Stimulated activated naive B cell treated with anti-CD40 and anti-IgM and Interleukin-4, amounts not matched to agents 10 μg/mL and 1 μg/mL and 100 μg/mL, for 72 hours (primary cell): ENCODE measurements at regions not wholly inside any gene's neighbourhood (a gene's known extent, or its start where the extent isn't known, plus 50 kb on each side); places are given as distances from the start of the nearest gene placed in this dataset.

Experiments
- ATAC-seq, 2 donors: fragments of 150-1000 bp; cut with Tn5 transposase; replicated peaks; 2 replicates each; pipeline ENCODE4 v1.10.0; 2021; ENCODE audit warnings: moderate library complexity in 1 of 2
- DNase-seq: peaks from one replicate; pipeline ENCODE4 v3.0.0; 2021
- H3K27ac Mint-ChIP-seq: one replicate; pipeline ENCODE4 v1.8.0; 2022; ENCODE audit warnings: mild to moderate bottlenecking, mixed read lengths
- H3K27me3 Mint-ChIP-seq, 2 donors: one replicate each; pipeline ENCODE4 v1.8.0; 2022; ENCODE audit warnings: mixed read lengths in 2 of 2
- H3K36me3 Mint-ChIP-seq, 2 donors: one replicate each; pipeline ENCODE4 v1.8.0; 2022; ENCODE audit warnings: mixed read lengths in 2 of 2, mild to moderate bottlenecking in 1 of 2
- H3K4me1 Mint-ChIP-seq, 2 donors: one replicate each; pipeline ENCODE4 v1.8.0; 2022; ENCODE audit warnings: mixed read lengths in 2 of 2, mild to moderate bottlenecking in 1 of 2
- H3K4me3 Mint-ChIP-seq, 2 donors: one replicate each; pipeline ENCODE4 v1.8.0; 2022; ENCODE audit warnings: mild to moderate bottlenecking in 2 of 2, mixed read lengths in 2 of 2, moderate library complexity in 1 of 2
- H3K9me3 Mint-ChIP-seq, 2 donors: one replicate each; pipeline ENCODE4 v1.8.0; 2022; ENCODE audit warnings: mixed read lengths in 2 of 2, mild to moderate bottlenecking in 1 of 2

DNA sequence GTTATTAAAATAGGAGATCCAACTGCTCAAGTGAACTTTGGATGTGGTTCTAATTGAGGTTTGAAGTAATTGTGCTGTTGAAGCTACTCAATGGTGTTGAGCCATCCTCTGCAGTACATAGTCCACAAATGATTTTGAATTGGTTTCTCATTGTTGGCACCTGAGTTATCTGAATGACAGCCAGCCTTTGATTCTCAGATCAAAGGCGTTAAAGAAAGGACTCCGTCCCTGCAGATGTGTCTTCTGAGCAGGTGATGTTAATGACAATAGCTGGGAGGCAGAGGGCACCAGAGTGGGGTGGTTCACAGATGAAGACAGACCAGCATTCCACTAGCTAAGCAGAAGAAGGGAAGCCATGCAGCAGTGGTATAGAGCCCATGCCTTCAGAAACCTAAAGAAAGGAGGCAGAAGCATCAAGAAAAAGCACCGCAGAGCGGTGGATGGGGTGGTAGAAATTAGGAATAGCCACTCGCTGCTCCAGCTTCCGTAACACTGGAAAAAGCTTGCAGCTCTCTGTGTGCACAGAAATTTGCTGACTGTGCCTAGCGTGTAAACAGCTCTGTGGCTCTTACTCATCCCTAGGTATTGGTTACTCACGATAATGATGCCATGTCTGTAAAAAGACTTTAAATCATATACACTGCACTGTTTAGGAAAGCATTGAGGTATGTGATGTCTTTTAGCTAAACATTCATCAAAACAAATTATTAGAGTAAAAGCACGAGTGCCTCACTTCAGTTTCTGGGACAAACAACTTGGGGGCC lies 79.2 kb upstream of the CLCN4 start:
- no peak overlapping the region for H3K4me3 Mint-ChIP-seq
- H3K27me3 Mint-ChIP-seq = no peaks in the 10 kb centered on the region
- DNase-seq = no peak
- no peak for ATAC-seq
- H3K4me1 Mint-ChIP-seq = peaks cover 3 to 19% of the 10 kb centered on the region in 2 donors
- no peaks in the 10 kb centered on the region for H3K9me3 Mint-ChIP-seq
- peak overlapping the region; percentile 65 for H3K27ac Mint-ChIP-seq
- peaks cover 13 to 16% of the 10 kb centered on the region in 2 donors for H3K36me3 Mint-ChIP-seq

DNA sequence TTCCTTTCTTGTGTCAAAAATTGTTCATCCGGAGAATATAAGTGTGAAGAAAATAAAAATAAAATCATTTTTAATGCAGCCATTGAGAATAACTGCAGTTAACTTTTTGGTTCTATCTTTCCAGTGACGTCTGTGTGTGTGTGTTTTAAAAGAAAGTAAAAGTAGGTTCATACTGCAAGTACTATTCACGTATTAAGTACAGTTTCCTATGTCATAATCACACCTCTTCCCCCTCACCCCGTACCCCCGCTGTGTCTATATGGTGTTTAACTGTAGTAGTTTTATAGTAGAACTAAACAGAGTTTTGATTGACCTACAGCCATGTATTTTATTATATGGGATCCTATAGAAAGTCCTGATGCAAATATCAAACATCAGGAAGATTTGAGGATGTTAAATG lies 78.5 kb upstream of the CLCN4 start:
- H3K27me3 Mint-ChIP-seq = no peaks in the 10 kb centered on the region
- H3K9me3 Mint-ChIP-seq = no peaks in the 10 kb centered on the region
- no peak overlapping the region for H3K4me3 Mint-ChIP-seq
- DNase-seq (no peak), ATAC-seq (no peak)
- H3K36me3 Mint-ChIP-seq = peaks cover 13 to 14% of the 10 kb centered on the region in 2 donors
- H3K4me1 Mint-ChIP-seq = peaks cover 9 to 26% of the 10 kb centered on the region in 2 donors
- no peak overlapping the region for H3K27ac Mint-ChIP-seq

DNA sequence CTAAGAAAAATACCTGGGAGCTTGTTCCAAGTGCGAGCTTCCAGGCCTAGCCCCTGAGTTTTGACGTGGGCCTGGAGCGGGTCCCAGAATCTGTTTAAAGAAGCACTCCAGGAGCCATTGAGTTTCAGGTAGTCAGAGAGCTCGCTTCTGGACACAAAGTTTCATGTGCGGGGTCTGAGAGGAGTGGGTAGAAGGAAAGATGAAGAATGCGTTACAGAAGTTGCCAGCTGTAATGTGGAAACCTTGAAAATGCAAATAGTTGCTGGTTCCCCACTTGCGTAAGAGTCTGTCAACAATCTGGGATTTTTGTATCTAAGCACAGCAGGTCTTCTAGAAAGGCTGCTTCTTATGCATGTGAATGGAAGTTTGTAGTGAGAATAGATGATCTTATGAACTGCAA lies 77.5 kb upstream of the CLCN4 start:
- Mint-ChIP-seq H3K4me3 (no peak overlapping the region), H3K9me3 (no peaks in the 10 kb centered on the region), H3K4me1 (peaks cover 13 to 25% of the 10 kb centered on the region in 2 donors), H3K27me3 (peaks cover 0 to 2% of the 10 kb centered on the region in 2 donors), H3K27ac (no peak overlapping the region), H3K36me3 (peaks cover 13 to 17% of the 10 kb centered on the region in 2 donors)
- no peak for ATAC-seq
- no peak for DNase-seq

DNA sequence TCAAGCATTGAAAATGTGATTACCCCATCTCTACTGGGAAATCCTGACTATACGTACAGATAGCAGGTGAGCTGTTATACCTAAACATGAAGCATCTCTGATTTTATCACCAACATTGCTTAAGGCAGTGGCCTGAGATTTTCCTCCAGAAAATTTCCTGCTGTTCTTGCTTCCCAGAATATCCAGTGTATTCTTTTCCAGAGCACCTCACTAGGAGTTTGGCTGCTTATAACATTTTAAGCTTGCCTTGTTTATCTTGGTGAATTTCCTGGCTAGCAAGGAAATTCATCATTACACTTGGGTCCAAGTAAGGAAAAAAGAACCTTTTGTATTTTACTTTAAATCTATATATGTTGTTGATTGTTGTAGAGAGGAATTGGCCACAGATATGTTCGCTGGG lies 73.0 kb upstream of the CLCN4 start:
- peaks cover 22 to 35% of the 10 kb centered on the region in 2 donors for H3K4me1 Mint-ChIP-seq
- H3K36me3 Mint-ChIP-seq = peaks cover 26 to 41% of the 10 kb centered on the region in 2 donors
- DNase-seq = no peak

DNA sequence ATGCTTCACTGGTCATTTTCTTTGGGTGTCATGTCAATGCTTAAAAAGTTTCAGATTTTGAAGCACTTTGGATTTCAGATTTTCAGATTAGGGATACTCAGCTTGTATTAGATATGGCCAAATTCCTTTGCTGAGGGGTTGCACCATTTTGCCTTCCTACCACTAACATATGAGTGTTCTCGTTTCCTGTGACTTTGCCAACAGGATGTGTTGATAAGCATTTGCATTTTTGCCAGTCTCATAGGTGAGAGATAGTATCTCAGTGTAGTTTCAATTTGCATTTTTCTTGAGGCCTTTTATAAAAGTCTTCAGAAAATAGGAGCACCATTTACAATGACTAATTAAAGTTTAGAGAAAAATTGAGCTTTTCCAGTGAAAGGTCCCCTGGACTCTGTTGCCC lies 71.6 kb upstream of the CLCN4 start:
- Mint-ChIP-seq H3K36me3 (peaks cover 24 to 47% of the 10 kb centered on the region in 2 donors), H3K27me3 (peaks cover 0 to 13% of the 10 kb centered on the region in 2 donors), H3K27ac (no peak overlapping the region), H3K4me1 (peaks cover 27 to 45% of the 10 kb centered on the region in 2 donors), H3K9me3 (no peaks in the 10 kb centered on the region), H3K4me3 (no peak overlapping the region)
- ATAC-seq (no peak), DNase-seq (no peak)

More for the DNA sequence above, 73.0 kb upstream of the CLCN4 start:
- Mint-ChIP-seq H3K9me3 (no peaks in the 10 kb centered on the region), H3K27me3 (peaks cover 0 to 13% of the 10 kb centered on the region in 2 donors), H3K4me3 (no peak overlapping the region), H3K27ac (no peak overlapping the region)
- no peak for ATAC-seq

DNA sequence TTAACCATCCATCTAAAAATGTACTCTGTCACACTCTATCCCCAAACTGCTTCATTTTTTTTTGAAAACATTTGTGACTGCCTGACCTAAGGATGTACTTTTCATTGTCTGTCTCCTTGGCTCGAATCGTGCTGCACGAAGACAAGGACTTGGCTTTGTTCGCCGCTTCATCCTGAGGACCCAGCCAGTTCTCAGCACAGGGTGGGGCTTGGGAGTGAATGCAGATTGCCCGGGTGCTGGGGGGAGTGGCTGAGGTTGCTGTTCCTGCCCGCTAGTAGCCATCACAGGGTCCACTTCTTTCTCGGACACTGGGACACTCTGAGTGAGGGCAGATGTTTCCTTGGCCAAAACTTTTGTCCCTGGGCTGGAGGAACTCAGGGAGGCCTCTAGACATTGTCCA lies 70.1 kb upstream of the CLCN4 start:
- ATAC-seq (no peak), DNase-seq (no peak)
- Mint-ChIP-seq H3K4me3 (no peak overlapping the region), H3K9me3 (no peaks in the 10 kb centered on the region), H3K27ac (peak overlapping the region; percentile 2), H3K27me3 (peaks cover 0 to 13% of the 10 kb centered on the region in 2 donors), H3K36me3 (peaks cover 22 to 47% of the 10 kb centered on the region in 2 donors), H3K4me1 (peaks cover 27 to 49% of the 10 kb centered on the region in 2 donors)

DNA sequence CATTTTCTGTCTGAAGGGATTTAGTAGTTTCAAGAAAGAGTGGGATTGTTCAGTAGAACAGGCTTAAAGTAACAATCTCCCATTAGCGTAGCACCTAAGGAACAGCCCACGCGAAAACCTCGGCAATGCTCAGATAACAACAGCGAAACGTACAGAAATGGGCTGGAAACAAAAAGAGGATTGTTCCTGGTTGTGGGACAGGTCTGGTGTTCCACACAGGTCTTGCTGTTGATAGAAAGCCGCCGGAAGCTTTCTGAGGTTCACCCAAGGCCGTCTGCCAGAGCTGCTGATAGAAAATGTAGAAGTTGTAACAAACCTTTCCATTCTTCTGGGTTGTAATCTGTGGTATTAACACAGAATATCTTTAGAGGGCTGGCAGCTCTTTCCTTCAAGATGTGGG lies 69.4 kb upstream of the CLCN4 start:
- H3K4me3 Mint-ChIP-seq = no peak overlapping the region
- no peak for ATAC-seq
- peaks cover 28 to 49% of the 10 kb centered on the region in 2 donors for H3K36me3 Mint-ChIP-seq
- H3K9me3 Mint-ChIP-seq = no peaks in the 10 kb centered on the region
- H3K27me3 Mint-ChIP-seq = peaks cover 0 to 13% of the 10 kb centered on the region in 2 donors
- peaks cover 27 to 48% of the 10 kb centered on the region in 2 donors for H3K4me1 Mint-ChIP-seq
- H3K27ac Mint-ChIP-seq = no peak overlapping the region
- no peak for DNase-seq

DNA sequence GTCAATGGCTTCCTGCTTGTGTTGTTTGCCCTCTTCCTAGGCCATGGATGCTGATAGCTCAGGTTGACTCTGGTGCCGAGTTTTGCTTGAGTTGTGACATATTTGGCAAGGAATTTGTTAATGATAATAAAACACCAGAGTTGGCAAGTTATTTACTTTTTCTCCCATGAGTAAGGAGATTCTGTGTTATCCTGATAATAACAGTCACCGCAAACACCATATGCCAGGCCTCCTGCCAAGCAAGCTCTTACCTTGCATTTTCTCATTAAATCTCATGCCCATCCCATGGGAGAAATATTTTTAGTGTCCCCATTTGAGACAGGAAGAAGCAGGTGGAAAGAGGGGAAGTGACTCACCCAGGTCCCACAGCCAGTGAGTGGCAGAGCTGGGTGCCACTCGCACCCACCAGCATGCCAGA lies 67.4 kb upstream of the CLCN4 start:
- Mint-ChIP-seq H3K27ac (peak overlapping the region; percentile 69), H3K9me3 (no peaks in the 10 kb centered on the region), H3K4me1 (peaks cover 14 to 33% of the 10 kb centered on the region in 2 donors), H3K4me3 (no peak overlapping the region), H3K36me3 (peaks cover 25 to 39% of the 10 kb centered on the region in 2 donors), H3K27me3 (peaks cover 0 to 10% of the 10 kb centered on the region in 2 donors)
- DNase-seq (no peak), ATAC-seq (no peak)

DNA sequence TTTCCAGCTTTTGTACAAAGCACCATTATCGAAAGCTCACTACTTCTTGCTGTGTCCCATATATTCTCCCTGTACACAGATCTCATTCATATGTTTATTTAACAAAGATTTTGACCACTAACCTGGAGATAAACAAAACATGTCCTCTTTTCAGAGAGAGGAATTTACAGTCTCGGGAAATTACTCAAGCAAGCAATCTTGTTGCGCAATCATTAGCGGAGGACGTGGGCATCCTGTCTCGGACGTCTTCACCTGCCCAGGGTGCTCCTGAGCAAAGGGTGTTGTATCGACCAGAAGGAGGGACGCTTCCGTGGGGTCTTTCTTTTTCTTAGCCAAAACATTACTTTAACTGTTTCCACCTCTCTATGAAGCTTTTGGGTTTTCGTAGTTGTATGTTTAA lies 66.5 kb upstream of the CLCN4 start:
- H3K4me3 Mint-ChIP-seq = no peak overlapping the region
- peaks cover 11 to 30% of the 10 kb centered on the region in 2 donors for H3K4me1 Mint-ChIP-seq
- ATAC-seq (no peak), DNase-seq (no peak)
- H3K36me3 Mint-ChIP-seq = peaks cover 24 to 38% of the 10 kb centered on the region in 2 donors
- peaks cover 0 to 7% of the 10 kb centered on the region in 2 donors for H3K27me3 Mint-ChIP-seq
- H3K9me3 Mint-ChIP-seq = no peaks in the 10 kb centered on the region
- H3K27ac Mint-ChIP-seq = no peak overlapping the region

DNA sequence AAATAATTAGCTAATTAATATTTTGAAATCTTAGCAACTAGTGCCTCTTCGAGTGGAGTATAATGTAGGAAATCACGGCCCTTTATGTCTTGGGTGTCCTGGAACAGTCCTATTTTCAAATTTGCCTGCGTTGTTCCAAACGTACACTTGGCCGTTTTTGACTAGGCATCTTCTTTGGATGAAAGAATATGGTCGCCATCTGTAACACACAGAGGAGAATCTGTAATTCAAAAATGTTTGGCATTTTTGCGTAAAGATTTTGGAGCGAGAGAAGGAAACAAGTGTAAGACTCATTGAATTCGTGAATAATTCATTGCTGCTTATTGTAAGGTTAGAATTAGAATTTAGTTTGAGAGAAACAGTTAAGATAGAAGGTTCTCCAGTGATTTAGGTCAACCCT lies 61.5 kb upstream of the CLCN4 start:
- Mint-ChIP-seq H3K36me3 (peaks cover 33% of the 10 kb centered on the region in 2 donors), H3K4me1 (peaks cover 21 to 31% of the 10 kb centered on the region in 2 donors), H3K27ac (peak overlapping the region; percentile 9), H3K4me3 (no peak overlapping the region), H3K9me3 (no peaks in the 10 kb centered on the region), H3K27me3 (no peaks in the 10 kb centered on the region)
- no peak for ATAC-seq
- DNase-seq = no peak

DNA sequence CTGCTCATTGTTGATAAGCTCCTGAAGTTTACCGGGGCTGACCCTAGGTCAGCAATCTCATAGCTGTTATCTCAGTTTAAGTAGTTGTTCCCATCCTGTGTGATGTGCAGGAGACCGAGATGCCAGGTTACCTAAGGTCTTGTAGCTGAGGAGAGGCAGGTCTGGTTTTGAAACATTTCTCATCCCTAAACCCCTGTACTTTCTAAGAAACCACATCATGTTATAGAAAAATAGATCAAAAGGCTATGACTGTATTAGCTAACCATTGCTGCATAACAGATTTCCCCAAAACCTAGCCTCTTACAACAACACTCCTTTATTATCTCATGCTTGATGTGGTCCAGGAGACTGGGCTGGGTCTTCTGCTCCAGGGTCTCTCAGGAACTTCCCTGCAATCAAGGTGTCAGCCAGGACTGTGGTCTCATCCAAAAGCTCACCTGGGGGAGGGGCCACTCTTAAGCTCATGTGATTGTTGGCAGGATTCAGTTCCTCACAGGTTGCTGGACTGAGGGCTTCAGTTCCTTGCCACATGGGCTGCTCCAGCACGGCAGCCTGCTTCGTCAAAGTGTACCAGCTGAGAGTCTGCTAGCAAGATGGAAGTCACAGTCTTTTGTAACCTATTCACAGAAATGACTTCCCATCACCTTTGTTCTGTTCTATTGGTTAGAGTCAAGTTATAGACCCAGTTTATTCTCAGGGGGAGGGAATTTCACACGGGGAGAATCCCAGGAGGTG lies 60.9 kb upstream of the CLCN4 start:
- no peak for DNase-seq
- no peaks in the 10 kb centered on the region for H3K9me3 Mint-ChIP-seq
- peak overlapping the region; percentile 72 for H3K27ac Mint-ChIP-seq
- H3K27me3 Mint-ChIP-seq = no peaks in the 10 kb centered on the region
- peak overlapping the region in 1 of 2 donors; percentile 31 for H3K4me3 Mint-ChIP-seq
- peaks cover 26 to 28% of the 10 kb centered on the region in 2 donors for H3K4me1 Mint-ChIP-seq
- peak in 1 of 2 donors; percentile 36 for ATAC-seq
- peaks cover 35 to 36% of the 10 kb centered on the region in 2 donors for H3K36me3 Mint-ChIP-seq

DNA sequence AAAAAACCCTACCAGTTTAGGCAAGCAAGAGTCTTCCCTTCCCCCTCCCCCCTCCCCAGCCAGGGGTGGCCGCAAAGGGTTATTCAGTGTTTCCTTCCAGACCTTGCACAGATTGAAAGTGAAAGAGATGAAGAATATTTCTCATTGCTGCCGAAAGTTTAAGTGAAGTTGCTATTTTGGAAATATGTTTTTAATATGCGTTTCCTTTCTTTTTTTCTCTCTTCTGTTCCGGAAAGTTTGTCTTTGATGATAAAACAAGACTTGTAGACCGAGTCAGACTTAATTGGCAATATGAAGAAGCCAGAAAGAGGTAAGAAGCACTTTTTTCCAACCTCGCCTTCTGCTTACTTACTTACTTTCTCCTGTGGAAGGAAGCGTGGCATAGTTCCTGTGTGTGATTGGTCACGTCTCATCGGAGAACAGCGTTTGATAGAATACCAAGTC lies 58.5 kb upstream of the CLCN4 start:
- Mint-ChIP-seq H3K4me3 (peak overlapping the region; percentile 76 to 82), H3K4me1 (peaks cover 32 to 43% of the 10 kb centered on the region in 2 donors), H3K9me3 (no peaks in the 10 kb centered on the region), H3K27me3 (no peaks in the 10 kb centered on the region), H3K36me3 (peaks cover 36 to 48% of the 10 kb centered on the region in 2 donors), H3K27ac (peak overlapping the region; percentile 95)
- ATAC-seq (peak; percentile 86 to 87), DNase-seq (no peak)

DNA sequence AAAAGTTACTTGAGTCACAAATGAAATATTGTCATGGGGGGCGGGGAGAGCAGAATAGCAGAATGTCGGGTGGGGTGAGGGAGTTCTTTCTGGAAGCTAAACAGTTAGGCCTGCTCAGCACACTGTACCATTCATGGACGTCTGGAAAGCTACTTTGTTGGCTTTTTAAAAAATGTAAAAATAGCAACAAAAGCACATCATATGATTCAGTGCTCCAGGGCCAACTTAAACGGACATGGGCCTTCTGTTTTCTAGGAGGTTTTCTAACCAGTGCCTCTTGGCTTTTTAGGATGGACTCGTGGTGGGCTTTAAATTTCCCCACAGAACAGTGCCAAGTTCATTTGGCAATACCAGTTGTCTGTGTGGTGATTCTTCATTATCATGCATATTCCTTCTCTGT lies 57.4 kb upstream of the CLCN4 start:
- peak overlapping the region; percentile 76 to 82 for H3K4me3 Mint-ChIP-seq
- peaks cover 36 to 54% of the 10 kb centered on the region in 2 donors for H3K36me3 Mint-ChIP-seq
- H3K4me1 Mint-ChIP-seq = peaks cover 32 to 47% of the 10 kb centered on the region in 2 donors
- no peaks in the 10 kb centered on the region for H3K9me3 Mint-ChIP-seq
- DNase-seq (no peak), ATAC-seq (no peak)
- no peaks in the 10 kb centered on the region for H3K27me3 Mint-ChIP-seq
- peak overlapping the region; percentile 95 for H3K27ac Mint-ChIP-seq

DNA sequence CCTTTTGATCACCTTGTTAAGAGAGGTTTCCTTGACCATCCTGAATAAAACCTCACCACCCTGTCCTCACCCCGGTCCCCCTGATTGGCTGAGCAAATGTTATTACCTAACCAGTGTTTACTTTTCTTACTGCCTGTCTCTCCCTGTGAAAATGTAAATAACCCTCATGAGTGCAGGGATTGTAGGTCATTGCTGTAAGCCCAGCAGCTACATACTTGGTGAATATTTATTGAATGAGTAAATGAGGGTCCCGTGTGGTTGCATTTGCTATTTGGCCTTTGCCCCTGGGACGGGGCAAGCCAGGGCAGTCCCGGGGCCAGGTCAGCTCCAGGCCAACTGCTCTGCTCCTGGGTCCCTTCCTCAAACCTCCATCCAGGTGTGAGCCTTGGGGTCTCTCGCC lies 55.5 kb upstream of the CLCN4 start:
- DNase-seq (no peak), ATAC-seq (no peak)
- Mint-ChIP-seq H3K27me3 (no peaks in the 10 kb centered on the region), H3K27ac (peak overlapping the region; percentile 75), H3K9me3 (no peaks in the 10 kb centered on the region), H3K4me1 (peaks cover 32 to 49% of the 10 kb centered on the region in 2 donors), H3K4me3 (no peak overlapping the region), H3K36me3 (peaks cover 29 to 49% of the 10 kb centered on the region in 2 donors)
